M059J (cell line): ENCODE measurements at regions not wholly inside any gene's neighbourhood (a gene's known extent, or its start where the extent isn't known, plus 50 kb on each side); places are given as distances from the start of the nearest gene placed in this dataset.
A peak's percentile ranks its signal among the peaks of the same experiment; 100 is the strongest.
"Not testable (repeated sequence)": the region's sequence is repeated elsewhere in the genome, so short reads cannot be mapped to it uniquely, and the experiment has no call there.

ENCODE experiments used
- DNase-seq: peaks from one replicate; pipeline ENCODE4 v3.0.0-alpha.2; 2012; ENCODE audit warnings: low read depth

DNA sequence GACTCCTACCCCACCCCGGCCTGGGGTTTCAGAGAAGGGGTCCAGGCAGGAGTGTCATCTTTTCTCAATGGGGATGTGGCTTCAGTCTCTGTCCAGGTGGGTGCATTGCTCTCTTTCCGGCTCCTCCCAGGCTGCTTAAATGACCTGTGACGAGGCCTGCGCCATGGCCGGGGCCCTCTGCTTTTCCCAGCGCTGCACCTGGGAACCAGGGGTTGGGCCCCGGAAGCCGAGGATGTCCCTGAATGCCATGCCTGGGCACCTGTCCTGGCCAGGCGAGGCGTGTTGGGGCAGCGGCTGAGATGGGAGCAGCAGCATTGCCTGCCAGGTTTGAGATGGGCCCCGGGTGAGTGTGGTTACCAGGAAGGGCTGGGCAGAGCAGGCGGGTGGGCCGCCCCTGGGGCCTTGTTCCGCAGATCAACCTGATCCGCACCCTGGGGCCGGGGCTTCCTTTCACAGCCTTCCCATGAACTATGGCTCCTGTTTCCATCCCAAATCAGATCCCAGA lies 147.4 kb downstream of the SEC14L1 start:
- DNase-seq, result no peak

DNA sequence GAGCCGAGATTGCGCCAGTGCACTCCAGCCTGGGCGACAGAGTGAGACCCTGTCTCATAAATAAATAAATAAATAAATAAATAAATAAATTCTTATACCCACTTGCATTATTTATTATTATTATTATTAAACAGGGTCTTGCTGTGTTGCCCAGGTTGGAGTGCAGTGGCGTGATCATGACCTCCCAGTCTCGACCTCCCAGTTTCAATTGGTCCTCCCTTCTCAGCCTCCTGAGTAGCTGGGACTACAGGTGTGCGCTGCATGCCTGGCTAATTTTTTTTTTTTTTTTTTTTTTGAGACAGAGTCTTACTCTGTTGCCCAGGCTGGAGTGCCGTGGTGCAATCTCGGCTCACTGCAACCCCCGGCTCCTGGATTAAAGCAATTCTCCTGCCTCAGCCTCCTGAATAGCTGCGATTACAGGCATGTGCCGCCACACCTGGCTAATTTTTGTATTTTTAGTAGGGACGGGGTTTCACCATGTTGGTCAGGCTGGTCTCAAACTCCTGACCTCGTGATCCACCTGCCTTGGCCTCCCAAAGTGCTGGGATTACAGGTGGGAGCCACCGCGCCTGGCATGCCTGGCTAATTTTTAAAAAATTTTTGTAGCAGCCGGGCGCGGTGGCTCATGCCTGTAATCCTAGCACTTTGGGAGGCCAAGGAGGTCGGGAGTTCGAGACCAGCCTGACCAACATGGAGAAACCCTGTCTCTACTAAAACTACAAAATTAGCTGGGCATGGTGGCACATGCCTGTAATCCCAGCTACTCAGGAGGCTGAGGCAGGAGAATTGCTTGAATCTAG lies 150.2 kb downstream of the SEC14L1 start:
- DNase-seq, result not testable (repeated sequence)

DNA sequence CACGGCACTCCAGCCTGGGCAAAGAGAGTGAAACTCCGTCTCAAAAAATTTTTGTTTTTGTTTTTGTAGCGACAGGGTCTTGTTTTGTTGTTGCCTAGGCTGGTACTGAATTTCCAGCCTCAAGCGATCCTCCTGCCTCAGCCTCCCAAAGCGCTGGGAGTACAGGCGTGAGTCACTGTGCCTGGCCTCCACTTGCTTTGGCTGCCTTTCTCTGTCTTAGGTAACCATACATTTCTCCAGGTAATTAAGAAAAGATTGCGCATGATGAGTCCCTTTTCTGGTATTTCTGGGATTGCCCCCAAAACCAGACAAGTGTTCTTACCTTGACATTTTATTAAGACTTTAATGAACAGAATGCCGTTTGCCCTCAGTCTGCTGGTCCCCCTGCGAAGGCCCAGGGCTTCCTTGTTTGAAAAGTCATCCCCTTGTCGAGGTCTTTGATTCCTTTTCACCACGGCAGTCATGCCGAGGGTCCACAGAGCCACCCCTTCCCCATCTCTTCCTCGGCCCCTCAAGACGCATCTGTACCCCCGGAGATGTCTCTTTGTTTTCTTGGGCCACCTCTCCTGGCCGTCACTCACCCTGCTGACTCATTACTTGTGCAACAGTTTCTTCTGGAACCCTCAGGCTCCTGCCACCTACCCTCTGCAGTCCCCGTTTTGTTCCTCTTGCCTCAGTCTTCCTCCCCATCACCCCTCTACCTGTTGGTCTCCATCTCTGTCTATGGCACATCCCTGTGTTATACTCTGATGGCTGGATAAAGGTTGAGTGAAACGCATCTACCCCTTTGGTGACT lies 151.0 kb downstream of the SEC14L1 start:
- DNase-seq, result peak; percentile 76

DNA sequence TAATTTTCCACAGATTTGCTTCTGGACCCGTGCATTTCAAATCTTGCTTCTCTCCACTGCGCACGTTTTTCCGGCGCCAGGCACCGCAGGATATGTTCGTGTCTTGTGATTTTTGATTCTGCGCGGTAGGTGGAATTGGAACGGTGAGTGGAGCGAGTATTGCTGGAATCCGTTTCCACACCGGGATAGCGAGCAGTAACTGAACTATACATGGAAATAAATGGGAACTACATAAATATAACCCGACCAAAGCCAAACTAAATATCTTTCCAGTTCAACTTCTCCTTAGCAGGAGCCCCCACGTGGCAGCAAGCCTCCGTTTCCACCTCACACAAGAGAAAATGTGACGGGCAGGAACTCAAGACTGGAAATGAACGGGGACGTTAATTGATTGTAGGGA lies 154.0 kb downstream of the SEC14L1 start:
- DNase-seq, result no peak

DNA sequence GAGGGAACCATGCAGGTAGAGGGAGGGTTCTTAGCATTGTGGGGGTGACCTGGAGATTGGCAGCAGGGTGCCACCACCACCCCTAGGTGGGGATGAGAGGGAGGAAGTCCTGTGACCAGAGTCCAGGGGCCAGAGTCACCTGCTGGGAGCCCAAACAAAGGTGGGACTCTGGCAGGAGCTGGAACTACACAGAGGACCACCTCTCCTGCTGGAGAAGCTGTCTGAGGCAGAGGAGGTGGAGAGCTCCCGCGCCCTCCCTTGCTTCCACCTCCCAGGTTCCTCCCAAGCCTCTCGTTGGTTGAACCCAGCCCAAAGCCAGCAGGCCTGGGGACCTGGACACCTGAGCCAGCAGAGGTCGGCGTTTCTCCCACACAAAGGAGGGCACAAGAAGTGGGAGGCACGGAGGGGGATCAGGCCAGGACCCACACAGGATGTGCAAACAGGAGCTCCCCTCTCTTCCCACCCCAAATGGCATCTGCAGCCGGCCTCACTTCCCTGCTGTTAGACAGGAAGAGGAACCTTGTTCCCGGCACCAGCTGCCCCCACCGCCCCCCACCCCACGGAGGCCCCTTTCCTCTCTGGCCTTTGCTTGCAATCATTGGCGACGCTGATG lies 154.6 kb downstream of the SEC14L1 start:
- no peak for DNase-seq

DNA sequence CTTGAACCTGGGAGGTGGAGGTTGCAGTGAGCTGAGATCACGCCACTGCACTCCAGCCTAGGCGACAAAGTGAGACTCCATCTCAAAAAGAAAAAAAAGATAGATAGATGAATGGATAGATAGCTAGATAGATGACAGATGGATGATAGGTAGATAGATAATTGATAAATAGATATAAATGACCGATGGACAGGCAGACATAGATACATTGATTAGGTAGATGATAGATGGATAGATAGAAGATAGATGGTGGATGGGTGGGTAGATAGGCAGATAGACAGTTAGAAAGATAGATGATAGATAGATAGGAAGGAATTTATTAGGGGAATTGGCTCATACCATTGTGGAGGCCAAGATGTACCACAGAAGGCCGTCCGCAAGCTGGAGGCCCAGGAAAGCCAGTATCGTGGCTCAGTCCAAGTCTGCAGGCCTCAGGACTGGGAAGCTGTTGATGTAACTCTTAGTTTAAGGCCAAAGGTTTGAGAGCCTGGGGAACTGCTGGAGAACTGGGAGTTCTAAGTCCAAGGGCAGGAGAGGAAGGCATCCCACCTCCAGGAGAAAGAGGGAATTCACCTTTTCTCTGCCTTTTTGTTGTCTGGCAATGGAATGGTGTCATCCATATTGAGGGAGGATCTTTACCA lies 156.1 kb downstream of the SEC14L1 start:
- DNase-seq, result no peak

DNA sequence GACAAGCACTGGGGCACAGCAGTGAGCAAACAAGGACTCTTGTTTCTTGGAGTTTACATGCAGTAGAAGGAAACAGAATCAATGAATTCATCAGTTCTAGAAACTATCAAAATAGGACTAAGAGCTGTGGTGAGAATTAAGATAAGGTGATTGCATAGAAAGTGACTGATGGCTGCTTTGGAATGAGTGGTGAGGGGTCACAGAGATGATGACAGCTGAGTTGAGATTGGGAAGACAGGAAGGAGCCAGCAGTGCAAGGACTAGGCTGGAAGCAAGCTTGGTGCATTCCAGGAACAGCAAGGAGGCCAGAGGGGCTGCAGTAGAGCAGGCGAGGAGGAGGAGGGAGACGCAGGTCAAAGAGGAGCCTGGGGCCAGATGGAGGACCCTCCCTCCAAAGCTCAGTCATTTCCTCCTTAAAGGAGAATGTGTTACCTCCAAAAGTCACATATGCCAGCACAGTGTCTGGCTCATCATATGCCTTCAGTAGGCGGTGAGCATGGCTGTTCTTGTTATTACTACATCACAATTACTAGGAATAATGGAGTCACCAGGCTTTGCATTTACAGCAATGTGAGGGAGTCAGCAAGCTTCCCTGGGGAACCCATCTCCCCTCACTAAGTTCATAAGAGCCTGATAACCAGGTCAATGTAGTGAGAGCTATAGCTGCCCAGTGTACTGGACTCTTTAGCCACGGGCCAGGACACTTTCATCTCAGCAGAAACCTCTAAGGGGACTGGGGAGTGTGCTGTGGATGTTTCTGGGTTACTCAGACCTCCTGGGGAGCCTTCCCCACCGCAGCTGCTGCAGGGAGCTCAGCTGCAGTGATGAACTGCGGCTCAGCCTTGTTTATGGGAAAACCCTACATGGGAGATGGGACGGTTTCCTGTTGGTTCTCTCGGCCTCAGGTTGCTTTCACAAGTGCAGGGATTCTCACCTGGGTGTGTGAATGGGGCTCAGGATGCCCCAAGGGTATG lies 157.2 kb downstream of the SEC14L1 start:
- DNase-seq, result no peak

DNA sequence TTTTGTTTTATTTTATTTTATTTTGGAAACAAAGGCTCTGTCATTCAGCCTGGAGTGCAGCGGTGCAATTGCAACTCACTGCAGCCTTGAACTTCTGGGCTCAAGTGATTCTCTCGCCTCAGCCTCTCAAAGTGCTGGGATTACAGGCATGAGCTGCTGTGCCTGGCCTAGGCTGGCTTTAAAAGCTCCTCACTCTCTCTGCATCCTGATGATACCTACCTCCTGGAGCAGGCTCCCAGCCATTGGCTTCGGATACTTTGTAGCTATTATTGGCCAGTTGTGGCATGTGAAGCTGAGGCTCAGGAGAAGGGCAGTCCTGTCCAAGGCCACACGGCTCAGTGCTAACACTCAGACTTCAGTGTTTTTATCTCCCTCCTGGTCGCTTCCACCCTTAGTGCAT lies 158.0 kb downstream of the SEC14L1 start:
- DNase-seq, result no peak

DNA sequence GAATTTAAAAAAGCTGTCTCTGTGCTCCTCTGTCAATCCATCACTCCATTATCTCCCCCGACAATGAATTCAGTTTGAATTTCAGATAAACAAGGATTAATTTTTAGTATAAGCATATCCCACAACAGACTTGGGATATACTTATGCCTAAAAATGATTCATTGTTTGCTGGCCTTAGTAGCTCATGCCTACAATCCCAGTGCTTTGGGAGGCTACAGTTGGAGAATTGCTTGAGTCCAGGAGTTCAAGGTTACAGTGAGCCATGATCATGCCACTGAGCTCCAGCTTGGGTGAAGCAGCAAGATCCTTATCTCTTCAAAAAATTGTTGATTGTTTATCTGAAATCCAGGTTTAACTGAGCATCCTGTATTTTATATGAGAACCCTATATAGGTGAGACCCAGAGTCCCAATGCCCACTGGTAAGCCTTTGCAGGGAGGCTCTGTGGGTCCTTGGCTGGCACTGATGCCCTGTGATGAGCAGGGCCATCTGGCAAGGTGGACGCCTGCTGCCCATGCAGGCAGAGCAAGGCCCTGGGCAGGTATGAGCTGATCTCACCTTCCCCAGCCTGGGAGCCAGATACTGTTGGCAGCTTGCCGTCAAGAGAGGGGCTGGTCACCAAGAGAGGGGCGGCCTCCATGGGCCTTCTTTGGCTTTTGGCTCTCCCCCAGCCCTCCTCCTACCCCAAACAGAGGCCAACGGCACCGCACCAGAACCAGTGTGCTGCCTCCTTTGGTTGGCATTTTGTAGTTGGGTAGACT lies 158.7 kb downstream of the SEC14L1 start:
- no peak for DNase-seq

DNA sequence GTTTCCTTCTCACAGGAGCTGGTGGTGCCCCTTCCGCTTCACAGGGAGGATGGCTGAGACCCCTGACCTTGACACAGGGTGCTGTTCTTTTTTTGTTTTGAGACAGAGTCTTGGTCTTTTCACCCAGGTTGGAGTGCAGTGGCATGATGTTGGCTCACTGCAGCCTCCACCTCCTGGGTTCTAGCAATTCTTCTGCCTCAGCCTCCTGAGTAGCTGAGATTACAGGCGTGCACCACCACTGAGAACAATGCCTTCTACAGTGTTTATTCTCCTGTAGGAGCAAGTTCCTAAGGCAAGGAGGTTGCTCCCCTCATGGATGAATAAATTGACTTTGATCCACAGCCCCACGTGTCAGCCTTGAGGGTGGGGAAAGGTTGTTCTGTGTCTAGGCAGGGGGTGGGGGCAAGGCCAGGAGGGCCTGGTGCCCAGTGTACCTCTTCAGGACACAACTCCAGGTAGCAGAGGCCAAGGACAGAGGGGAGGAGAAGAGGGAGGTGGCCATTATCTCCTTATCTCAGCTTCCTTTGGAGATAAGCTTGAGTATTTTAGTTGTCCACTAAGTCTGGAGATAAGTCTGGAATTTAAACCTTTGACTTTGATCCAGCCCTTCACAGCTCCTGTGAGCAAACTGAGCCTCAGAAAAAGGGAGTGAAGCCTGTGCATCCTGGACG lies 159.4 kb downstream of the SEC14L1 start:
- DNase-seq, result no peak

DNA sequence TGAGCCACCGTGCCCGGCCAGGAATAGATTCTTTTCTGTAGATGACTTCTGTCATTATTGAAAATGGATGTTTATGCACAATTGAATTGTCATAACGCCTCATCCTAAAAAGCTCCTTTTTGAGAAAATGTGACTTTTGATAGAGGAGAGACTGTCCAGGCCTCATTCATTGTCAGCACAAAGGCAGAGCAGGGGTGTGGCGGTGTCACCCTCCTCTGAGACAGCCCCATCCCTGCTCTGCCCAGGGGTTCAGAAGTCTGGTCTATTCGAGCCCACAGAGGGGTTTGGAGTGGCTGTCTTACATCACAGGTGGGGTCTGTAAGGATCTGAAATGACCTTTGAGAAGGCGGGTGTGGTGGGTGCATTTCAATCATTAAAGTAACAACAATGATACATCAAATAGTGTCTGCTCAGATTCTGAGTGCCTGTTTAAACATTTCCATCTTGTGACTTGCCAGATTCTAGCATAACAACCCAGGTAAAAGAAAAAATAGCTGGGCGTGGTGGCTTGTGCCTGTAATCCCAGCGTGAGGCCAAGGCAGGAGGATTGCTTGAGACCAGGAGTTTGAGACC lies 161.0 kb downstream of the SEC14L1 start:
- DNase-seq, result no peak

DNA sequence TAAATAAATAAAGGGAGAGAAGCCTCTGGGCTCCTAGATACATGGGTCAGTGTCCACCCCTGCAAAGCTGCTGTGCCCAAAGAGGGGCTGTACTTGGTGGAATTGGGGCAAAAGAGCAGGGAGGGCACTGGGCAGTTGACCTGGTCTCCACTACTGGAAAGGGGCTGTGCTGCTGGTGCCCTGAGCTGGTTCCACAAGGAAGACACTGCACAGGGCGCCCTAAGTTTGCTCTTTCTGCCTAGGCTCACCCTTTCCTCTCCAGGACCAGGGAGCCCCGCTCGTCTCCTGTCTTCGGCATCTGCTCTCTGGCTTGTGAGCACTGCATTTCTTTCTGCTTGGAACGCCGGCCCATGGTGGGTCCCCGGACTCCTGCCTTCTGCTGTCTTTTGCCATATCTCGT lies 161.9 kb downstream of the SEC14L1 start:
- DNase-seq, result no peak

DNA sequence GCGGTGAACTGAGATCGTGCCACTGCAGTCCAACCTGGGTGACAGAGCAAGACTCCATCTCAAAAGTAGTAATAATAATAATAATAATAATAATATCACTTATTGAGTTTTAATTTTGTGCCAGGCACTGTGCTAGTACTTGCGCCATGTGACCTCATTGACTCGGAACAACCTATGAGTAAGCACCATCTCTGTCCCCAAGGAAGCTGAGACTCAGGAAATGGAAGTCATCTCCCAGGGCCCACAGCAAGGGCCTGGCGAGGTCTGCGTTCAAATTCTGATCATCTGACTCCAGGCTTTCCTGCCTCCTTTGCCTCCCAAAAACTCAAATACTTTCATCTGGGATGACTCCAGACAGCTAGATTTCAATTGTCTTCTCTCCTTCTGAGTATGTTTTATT lies 162.9 kb downstream of the SEC14L1 start:
- DNase-seq, result peak; percentile 62

DNA sequence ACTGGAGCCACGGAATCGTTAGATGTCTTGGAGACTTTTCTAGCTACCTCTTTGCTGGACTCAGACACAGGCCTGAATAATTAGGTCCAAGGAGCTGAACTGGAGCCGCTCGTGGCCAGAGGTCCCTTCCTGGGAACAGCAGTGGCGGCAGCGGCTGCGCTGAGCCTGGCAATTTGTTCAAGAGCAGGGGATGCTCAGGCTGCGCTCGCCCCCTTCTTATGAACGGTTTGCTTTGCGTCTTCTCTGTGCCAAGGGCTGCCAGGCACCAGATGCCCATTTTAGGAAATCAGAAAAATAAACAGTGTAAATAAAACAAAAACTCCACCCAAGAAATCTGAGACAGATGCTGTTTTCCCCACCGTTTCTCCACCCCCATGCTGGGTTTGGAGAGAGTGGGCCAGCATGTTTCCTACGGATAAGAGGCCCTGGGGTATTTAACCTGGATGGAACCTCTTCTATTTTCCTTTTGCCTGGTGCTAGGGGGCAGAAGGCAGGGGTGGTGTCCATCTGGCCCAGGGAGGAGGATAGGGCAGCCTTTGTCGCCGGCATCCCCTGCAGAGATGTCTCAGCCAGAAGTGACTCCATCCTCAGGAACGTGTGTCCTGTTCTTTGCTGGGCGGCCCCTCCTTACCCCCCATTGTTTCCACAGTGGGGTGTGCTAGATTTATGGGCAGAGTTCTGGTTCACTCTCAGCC lies 163.4 kb downstream of the SEC14L1 start:
- DNase-seq, result peak; percentile 61

DNA sequence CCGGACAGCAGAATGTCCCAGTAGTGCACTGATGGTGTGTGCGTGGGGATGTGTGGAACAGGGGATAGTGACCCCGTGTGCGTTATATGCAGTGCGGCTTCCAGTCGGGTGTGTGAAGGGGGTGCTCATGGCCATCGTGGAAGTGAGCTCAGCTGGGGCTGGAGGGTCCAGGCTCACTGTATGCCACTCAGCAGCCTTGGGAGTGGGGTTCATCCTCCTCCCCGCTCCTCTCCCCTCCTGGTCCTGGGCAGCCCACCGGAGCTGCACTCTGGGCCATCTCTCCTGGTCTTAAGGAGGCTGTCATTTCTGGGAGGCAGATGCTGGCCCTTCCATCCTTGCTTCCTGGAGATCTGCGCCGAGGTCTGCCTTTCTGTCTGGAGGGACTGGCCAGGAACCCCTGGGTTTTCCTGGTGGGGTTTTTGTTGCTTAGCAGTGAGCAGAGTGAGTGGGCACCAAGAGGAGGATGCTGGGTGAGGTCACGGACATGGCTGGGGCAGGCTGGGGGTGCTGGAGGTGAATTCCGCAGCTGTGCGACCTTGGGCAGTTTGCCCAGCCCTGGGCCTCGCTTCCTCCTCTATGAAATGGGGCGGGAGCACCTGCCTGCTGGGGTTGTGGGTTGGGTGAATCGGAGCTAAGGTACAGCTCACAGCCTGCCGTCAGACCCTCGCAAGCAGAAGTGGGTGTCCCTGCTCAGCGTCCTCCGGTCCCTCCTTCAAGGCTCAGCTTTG lies 164.1 kb downstream of the SEC14L1 start:
- no peak for DNase-seq

DNA sequence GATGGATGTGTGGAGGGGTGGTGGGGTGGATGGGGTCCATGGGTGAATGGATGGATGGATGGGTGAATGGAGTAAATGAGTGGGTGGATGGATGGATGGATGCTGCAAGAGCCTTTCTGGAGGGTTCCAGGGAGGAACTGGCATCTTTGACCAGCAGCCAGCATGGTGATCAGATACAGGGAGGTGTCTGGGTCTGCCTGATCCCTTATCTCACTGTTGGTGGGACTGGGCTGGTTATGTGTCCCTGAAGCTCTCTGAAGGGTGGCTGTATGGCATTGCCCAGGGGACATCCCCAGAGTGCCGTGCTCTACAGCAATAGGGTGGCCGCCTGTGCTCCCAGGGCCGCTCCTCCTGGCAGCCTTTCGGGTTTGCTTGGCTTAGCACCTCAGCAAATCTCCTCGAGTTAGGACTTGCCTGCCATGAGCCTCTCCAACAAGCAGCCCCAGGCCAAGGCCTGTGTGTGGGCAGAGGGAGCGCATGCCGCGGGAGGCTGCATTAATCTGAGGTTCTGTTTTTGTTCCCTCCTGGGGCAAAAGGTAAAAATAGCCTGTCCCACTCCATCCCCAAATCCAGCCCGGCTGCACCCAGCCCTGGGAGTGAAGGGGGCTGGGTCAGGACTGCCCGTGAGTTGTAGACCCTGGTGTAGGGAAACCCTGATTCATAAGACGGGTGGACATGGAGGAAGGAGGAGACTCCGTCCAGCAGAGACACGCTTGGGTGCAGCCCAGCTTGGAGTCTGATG lies 165.4 kb downstream of the SEC14L1 start:
- DNase-seq, result no peak
